ENCODE measurements at regions not wholly inside any gene's neighbourhood (a gene's known extent, or its start where the extent isn't known, plus 50 kb on each side); places are given as distances from the start of the nearest gene placed in this dataset.

- Histone ChIP-seq H3K36me3 (ENCODE audit: control insufficient read depth in 2 of 2, insufficient read depth in 1 of 2, low read length in 2 of 2) (no peaks in the 10 kb centered on the region), H3K4me3 (ENCODE audit: low read depth, low read length) (no peak overlapping the region), H3K27ac (ENCODE audit: extremely low read depth, low read depth, low read length) (no peak overlapping the region), H3K4me1 (ENCODE audit: control insufficient read depth, insufficient read depth, low read length) (no peaks in the 10 kb centered on the region), H3K9me3 (ENCODE audit: control insufficient read depth, insufficient read depth, low read depth, low read length) (no peaks in the 10 kb centered on the region)
- ChIA-PET POLR2A (no interaction called here), CTCF (no interaction called here)
- TF ChIP-seq ZNF530 (tag by site-specific recombination; IDR thresholded peaks at IDR 0.05; ENCODE audit: low read depth), result no peak
- TF ChIP-seq OSR2 (tag by site-specific recombination; IDR thresholded peaks at IDR 0.05), result no peak
- TF ChIP-seq ZNF280C (tag by site-specific recombination; IDR thresholded peaks at IDR 0.05), result no peak
- TF ChIP-seq MZF1 (tag by site-specific recombination; IDR thresholded peaks at IDR 0.05; ENCODE audit: borderline replicate concordance), result no peak
- no peak for TF ChIP-seq SCRT1 (tag by site-specific recombination; IDR thresholded peaks at IDR 0.05; ENCODE audit: borderline replicate concordance)
- no peak for TF ChIP-seq ZNF704 (tag by site-specific recombination; IDR thresholded peaks at IDR 0.05)
These were observed 385.5 kb upstream of the B3GAT1 start for GRCh38 chr11:134797411-134798089.

GRCh38 chr11:134795017-134795416 is 383.0 kb upstream of the B3GAT1 start:
- Histone ChIP-seq H3K27ac (ENCODE audit: extremely low read depth, low read depth, low read length) (no peak overlapping the region), H3K4me1 (ENCODE audit: control insufficient read depth, insufficient read depth, low read length) (no peaks in the 10 kb centered on the region), H3K4me3 (ENCODE audit: low read depth, low read length) (no peak overlapping the region), H3K9me3 (ENCODE audit: control insufficient read depth, insufficient read depth, low read depth, low read length) (no peaks in the 10 kb centered on the region), H3K36me3 (ENCODE audit: control insufficient read depth in 2 of 2, insufficient read depth in 1 of 2, low read length in 2 of 2) (no peaks in the 10 kb centered on the region)
- TF ChIP-seq ZNF24 (tag by site-specific recombination; IDR thresholded peaks at IDR 0.05) (no peak), FEZF1 (tag by site-specific recombination; IDR thresholded peaks at IDR 0.05) (no peak), ZNF302 (tag by site-specific recombination; IDR thresholded peaks at IDR 0.05; ENCODE audit: low read depth) (no peak), ZNF274 (IDR thresholded peaks at IDR 0.05; ENCODE audit: low read length) (no peak), ZNF274 (tag by site-specific recombination; IDR thresholded peaks at IDR 0.05; ENCODE audit: borderline replicate concordance) (no peak), ZNF10 (tag by site-specific recombination; IDR thresholded peaks at IDR 0.05) (no peak), ZNF660 (tag by site-specific recombination; IDR thresholded peaks at IDR 0.05) (no peak), PRDM4 (tag by site-specific recombination; IDR thresholded peaks at IDR 0.05) (no peak), ZSCAN18 (tag by site-specific recombination; IDR thresholded peaks at IDR 0.05) (no peak), ZNF449 (tag by site-specific recombination; IDR thresholded peaks at IDR 0.05) (no peak)
- CTCF ChIA-PET, result no interaction called here
- POLR2A ChIA-PET, result no interaction called here

Data from HEK293 (cell line).